PC-3 (cell line): ENCODE measurements at regions not wholly inside any gene's neighbourhood (a gene's known extent, or its start where the extent isn't known, plus 50 kb on each side); places are given as distances from the start of the nearest gene placed in this dataset.

Source experiments
- ATAC-seq: fragments of 200-7000 bp; cut with Tn5 transposase; 2 replicates; pipeline ENCODE4 v1.9.1; 2020; ENCODE audit warnings: mild to moderate bottlenecking, moderate library complexity
- BruUV-seq: library from RNA; stranded (reverse); fragments of 400-500 nt; replicated peaks from 2 replicates; lab custom pipeline; 2021; lab: Mats Ljungman, UMichigan
- CTCF ChIA-PET: fragments of 300-600 bp; sonication (Branson Sonifier 250); formaldehyde crosslinking; loops from one replicate; lab custom pipeline; 2022; ENCODE audit warnings: antibody characterized with exemption; lab: Charles Lee
- POLR2A ChIA-PET: fragments of 300-600 bp; sonication (Branson Sonifier 250); formaldehyde crosslinking; loops from one replicate; lab custom pipeline; 2022; ENCODE audit warnings: antibody characterized with exemption; ENCODE audit not compliant: unreplicated experiment; lab: Charles Lee
- DNase-seq: peaks from one replicate; pipeline ENCODE4 v3.0.0-alpha.2; 2015
- H2AFZ ChIP-seq: fragments of 300-600 bp; sonication (generic); 2 replicates; pipeline ENCODE4 v1.6.0; 2016; ENCODE audit warnings: antibody characterized with exemption, low read length
- H3F3A ChIP-seq: fragments of 300-600 bp; sonication (generic); one replicate; pipeline ENCODE4 v1.6.0; 2017; ENCODE audit warnings: antibody characterized with exemption, low read length, control low read depth, mild to moderate bottlenecking; ENCODE audit not compliant: unreplicated experiment
- H3K27ac ChIP-seq: fragments of 300-600 bp; sonication (generic); 2 replicates; pipeline ENCODE4 v1.5.1; 2016; ENCODE audit warnings: mild to moderate bottlenecking, low read length
- H3K27me3 ChIP-seq: fragments of 300-600 bp; sonication (generic); 2 replicates; pipeline ENCODE4 v1.6.1; 2016; ENCODE audit warnings: low read length, mixed read lengths
- H3K36me3 ChIP-seq: fragments of 300-600 bp; sonication (generic); 2 replicates; pipeline ENCODE4 v1.6.1; 2016; ENCODE audit warnings: low read depth, mixed run types, low read length, mixed read lengths
- H3K4me1 ChIP-seq: fragments of 300-600 bp; sonication (generic); 2 replicates; pipeline ENCODE4 v1.5.1; 2016; ENCODE audit warnings: low read length; ENCODE audit not compliant: insufficient read depth
- H3K4me2 ChIP-seq: fragments of 300-600 bp; sonication (generic); 2 replicates; pipeline ENCODE4 v1.6.0; 2016; ENCODE audit warnings: low read length
- H3K4me3 ChIP-seq: fragments of 300-600 bp; sonication (generic); 2 replicates; pipeline ENCODE4 v1.5.1; 2016; ENCODE audit warnings: mild to moderate bottlenecking, low read length, mixed read lengths
- H3K79me2 ChIP-seq: fragments of 300-600 bp; sonication (generic); 2 replicates; pipeline ENCODE4 v1.6.1; 2017; ENCODE audit warnings: low read length, mixed read lengths
- H3K9ac ChIP-seq: fragments of 300-600 bp; sonication (generic); 2 replicates; pipeline ENCODE4 v1.6.0; 2016; ENCODE audit warnings: mild to moderate bottlenecking, low read length
- H3K9me2 ChIP-seq: fragments of 300-600 bp; sonication (generic); replicated peaks from 2 replicates; pipeline ENCODE4 v1.6.1; 2016; ENCODE audit warnings: mixed run types, low read length, mixed read lengths
- H3K9me3 ChIP-seq: fragments of 300-600 bp; sonication (generic); 2 replicates; pipeline ENCODE4 v1.6.1; 2016; ENCODE audit warnings: low read length, mixed read lengths
- H4K20me1 ChIP-seq: fragments of 300-600 bp; sonication (generic); 2 replicates; pipeline ENCODE4 v1.6.1; 2016; ENCODE audit warnings: low read length, mixed read lengths
- CTCF ChIP-seq: fragments of 300-600 bp; sonication (generic); conservative IDR thresholded peaks from 2 replicates; pipeline ENCODE4 v1.5.1; 2017; ENCODE audit warnings: antibody characterized with exemption, low read depth, mild to moderate bottlenecking, low read length
- EZH2 ChIP-seq: fragments of 300-600 bp; sonication (generic); IDR thresholded peaks from one replicate; pipeline ENCODE4 v1.6.1; 2017; ENCODE audit warnings: antibody characterized with exemption, mild to moderate bottlenecking, low read length; ENCODE audit not compliant: unreplicated experiment
- EZH2phosphoT487 ChIP-seq: fragments of 300-600 bp; sonication (generic); IDR thresholded peaks from 2 replicates; pipeline ENCODE4 v1.6.1; 2018; ENCODE audit warnings: mild to moderate bottlenecking, antibody characterized with exemption, low read length, borderline replicate concordance
- intact Hi-C: fragments of 100-400 bp; cut with micrococcal nuclease; formaldehyde crosslinking; loops from 2 replicates; pipeline ENCODE4 v1.9.0; 2023

DNA sequence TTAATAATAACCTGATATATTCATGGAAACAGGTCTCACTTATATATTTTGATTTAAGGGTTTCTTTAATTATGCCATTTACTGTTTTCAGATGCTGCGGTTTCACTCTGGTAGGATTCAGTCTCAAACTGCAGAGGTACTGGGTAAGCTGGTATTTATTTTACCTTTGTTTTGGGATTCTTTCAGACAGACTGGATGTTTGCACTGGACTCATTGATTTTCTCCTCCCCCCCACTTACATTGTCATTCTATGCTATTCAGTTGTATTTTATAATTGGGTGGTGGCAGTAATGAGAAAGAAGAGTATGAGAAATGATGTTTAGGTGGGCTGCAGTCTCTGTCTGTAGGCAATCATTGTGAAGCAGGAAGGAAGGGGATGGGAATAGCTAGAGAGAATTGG is 155.6 kb downstream of the AQP4 start:
- no peak for ATAC-seq
- H2AFZ ChIP-seq: no peak overlapping the region
- intact Hi-C loops: no loop called here
- TF ChIP-seq CTCF: no peak
- TF ChIP-seq EZH2phosphoT487: no peak
- no peak for TF ChIP-seq EZH2
- H3K9ac ChIP-seq: no peak overlapping the region
- no peaks in the 10 kb centered on the region for H3K79me2 ChIP-seq
- no peak overlapping the region for H3K4me3 ChIP-seq
- H3K27me3 ChIP-seq: peaks cover 29% of the 10 kb centered on the region
- H3F3A ChIP-seq: no peaks in the 10 kb centered on the region
- H3K27ac ChIP-seq: no peak overlapping the region
- ChIA-PET POLR2A (no interaction called here), CTCF (no interaction called here)
- H3K4me2 ChIP-seq: no peak overlapping the region
- no peak for DNase-seq
- H3K9me2 ChIP-seq: no peaks in the 10 kb centered on the region
- H4K20me1 ChIP-seq: no peaks in the 10 kb centered on the region
- BruUV-seq: no TSS peak
- no peaks in the 10 kb centered on the region for H3K36me3 ChIP-seq
- no peaks in the 10 kb centered on the region for H3K9me3 ChIP-seq
- H3K4me1 ChIP-seq: no peaks in the 10 kb centered on the region

DNA sequence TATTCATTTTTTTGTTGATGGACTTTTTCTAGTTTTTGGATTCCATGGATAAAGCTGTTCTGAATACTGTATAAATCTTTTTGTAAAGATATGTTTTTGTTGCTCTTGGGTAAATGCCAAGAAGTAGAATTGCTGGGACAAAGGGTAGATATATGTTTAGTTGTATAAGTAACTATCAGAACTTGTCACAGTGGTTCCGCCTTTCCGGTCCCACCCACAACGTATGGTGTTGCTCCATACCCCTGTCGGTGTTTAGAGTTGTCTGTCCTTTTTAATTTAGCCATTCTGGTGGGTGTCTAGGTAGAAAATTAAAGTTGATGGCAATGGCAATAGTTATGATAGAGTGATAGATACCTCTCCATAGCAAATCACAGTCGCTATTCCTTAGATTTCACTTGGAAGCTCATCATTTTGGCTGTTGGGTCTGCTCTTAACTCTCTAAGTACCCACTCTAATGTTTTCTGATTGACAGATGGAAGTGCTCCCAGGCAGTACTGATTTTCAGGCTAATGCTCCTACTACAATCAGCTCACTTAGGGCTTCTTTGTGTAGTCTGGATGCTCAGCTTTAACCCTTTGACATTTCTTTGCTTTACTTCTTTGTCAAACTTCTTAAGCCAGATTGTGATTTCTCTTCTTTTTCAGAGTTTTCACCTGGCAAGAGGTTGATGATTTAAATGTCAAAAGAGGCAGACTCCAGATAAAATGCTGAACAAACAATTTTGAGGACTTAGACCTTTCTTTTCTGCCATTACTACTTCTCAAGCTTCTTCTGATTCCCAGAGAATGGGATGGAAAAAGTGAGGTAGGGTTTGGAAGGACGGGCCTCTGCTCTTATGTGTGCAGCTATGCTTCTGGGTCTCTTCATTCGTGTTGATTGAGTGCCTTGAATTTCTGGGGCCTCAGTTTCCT is 156.4 kb downstream of the AQP4 start:
- TF ChIP-seq EZH2: no peak
- no peak for TF ChIP-seq CTCF
- TF ChIP-seq EZH2phosphoT487: no peak
- ATAC-seq (no peak), DNase-seq (no peak)
- Histone ChIP-seq H3K4me2 (no peak overlapping the region), H3K4me3 (no peak overlapping the region), H3K36me3 (no peaks in the 10 kb centered on the region), H4K20me1 (no peaks in the 10 kb centered on the region), H3F3A (no peaks in the 10 kb centered on the region), H3K27ac (no peak overlapping the region), H3K9me3 (no peaks in the 10 kb centered on the region), H2AFZ (no peak overlapping the region), H3K79me2 (no peaks in the 10 kb centered on the region), H3K9ac (no peak overlapping the region), H3K27me3 (peaks cover 29% of the 10 kb centered on the region), H3K9me2 (no peaks in the 10 kb centered on the region), H3K4me1 (no peaks in the 10 kb centered on the region)
- ChIA-PET POLR2A (no interaction called here), CTCF (no interaction called here)
- intact Hi-C loops: no loop called here
- BruUV-seq: no TSS peak

DNA sequence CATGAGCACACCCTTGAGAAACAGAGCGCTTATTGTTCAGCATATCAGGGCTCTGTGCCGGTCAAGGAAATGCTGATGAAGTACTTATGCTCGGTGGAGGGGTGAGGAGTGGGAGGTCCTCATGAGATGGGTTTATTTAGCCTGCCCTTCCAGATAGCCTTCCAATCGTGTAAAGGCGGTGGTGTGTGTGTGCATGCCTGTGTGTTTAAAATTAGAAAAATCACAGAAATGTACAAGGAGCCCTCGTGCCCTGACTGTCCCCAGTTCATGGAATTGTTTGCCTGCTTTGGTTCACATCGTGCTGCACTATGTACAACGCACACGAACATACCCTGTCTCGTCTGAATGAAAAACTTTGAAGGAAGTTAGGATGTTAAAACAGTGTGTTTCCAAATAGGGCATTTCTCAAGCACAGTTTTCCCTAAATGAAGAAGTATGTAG is 158.6 kb downstream of the AQP4 start:
- no TSS peak for BruUV-seq
- Histone ChIP-seq H4K20me1 (no peaks in the 10 kb centered on the region), H3K4me1 (no peaks in the 10 kb centered on the region), H3K4me3 (no peak overlapping the region), H3K9me3 (no peaks in the 10 kb centered on the region), H2AFZ (no peak overlapping the region), H3K4me2 (no peak overlapping the region), H3K9ac (no peak overlapping the region), H3F3A (no peaks in the 10 kb centered on the region), H3K79me2 (no peaks in the 10 kb centered on the region), H3K27ac (no peak overlapping the region), H3K9me2 (no peaks in the 10 kb centered on the region), H3K27me3 (peaks cover 36% of the 10 kb centered on the region), H3K36me3 (no peaks in the 10 kb centered on the region)
- POLR2A ChIA-PET: no interaction called here
- ATAC-seq (no peak), DNase-seq (no peak)
- CTCF ChIA-PET: no interaction called here
- TF ChIP-seq EZH2phosphoT487 (no peak), CTCF (no peak), EZH2 (no peak)
- intact Hi-C loops: no loop called here
